ENCODE measurements at regions not wholly inside any gene's neighbourhood (a gene's known extent, or its start where the extent isn't known, plus 50 kb on each side); places are given as distances from the start of the nearest gene placed in this dataset.

DNA sequence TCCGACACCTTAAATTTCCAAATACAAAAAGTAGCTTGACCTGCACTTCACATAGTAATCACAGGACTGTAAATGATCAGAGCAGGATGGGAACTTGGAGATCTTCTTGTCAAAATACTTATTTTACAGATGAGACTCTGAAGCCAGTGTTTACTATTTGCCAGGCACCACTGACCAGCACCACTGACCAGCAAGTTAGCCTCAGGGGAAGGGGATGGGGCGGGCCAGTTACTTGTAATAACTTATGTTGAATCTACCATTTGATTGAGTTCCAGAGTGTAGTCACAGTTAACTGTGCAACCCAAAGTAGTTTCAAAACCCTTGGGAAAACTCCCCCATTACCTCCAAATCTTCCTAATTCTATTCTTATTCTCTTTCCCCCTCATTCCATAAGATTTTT is 278.4 kb downstream of the PCNX1 start:
- no peak for TF ChIP-seq RNF2 (IDR thresholded peaks at IDR 0.05)
- no peak for TF ChIP-seq ZBTB7A (IDR thresholded peaks at IDR 0.05; ENCODE audit: borderline replicate concordance, control insufficient read depth, low read depth, low read length)
- no peak for TF ChIP-seq FOXA1 (IDR thresholded peaks at IDR 0.05; ENCODE audit: borderline replicate concordance)
- no peak for TF ChIP-seq MXI1 (IDR thresholded peaks at IDR 0.05; ENCODE audit: low read depth, low read length)
- no peak for TF ChIP-seq TAF1 (IDR thresholded peaks at IDR 0.05; ENCODE audit: control insufficient read depth, extremely low read depth, insufficient read depth, low read length, severe bottlenecking)
- TF ChIP-seq, protein P1, sequence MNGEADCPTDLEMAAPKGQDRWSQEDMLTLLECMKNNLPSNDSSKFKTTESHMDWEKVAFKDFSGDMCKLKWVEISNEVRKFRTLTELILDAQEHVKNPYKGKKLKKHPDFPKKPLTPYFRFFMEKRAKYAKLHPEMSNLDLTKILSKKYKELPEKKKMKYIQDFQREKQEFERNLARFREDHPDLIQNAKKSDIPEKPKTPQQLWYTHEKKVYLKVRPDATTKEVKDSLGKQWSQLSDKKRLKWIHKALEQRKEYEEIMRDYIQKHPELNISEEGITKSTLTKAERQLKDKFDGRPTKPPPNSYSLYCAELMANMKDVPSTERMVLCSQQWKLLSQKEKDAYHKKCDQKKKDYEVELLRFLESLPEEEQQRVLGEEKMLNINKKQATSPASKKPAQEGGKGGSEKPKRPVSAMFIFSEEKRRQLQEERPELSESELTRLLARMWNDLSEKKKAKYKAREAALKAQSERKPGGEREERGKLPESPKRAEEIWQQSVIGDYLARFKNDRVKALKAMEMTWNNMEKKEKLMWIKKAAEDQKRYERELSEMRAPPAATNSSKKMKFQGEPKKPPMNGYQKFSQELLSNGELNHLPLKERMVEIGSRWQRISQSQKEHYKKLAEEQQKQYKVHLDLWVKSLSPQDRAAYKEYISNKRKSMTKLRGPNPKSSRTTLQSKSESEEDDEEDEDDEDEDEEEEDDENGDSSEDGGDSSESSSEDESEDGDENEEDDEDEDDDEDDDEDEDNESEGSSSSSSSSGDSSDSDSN (IDR thresholded peaks at IDR 0.05; ENCODE audit: borderline replicate concordance in 1 of 2, low read depth in 2 of 2, low read length in 2 of 2): no peak
- no peak for TF ChIP-seq EP300 (IDR thresholded peaks at IDR 0.05; ENCODE audit: low read length)
- TF ChIP-seq PTBP1 (IDR thresholded peaks at IDR 0.05; ENCODE audit: low read depth, low read length): no peak
- no peak for TF ChIP-seq ZNF239 (CRISPR knock-in tag; IDR thresholded peaks at IDR 0.05)
- no peak for TF ChIP-seq ATF1 (CRISPR knock-in tag; IDR thresholded peaks at IDR 0.05)
- TF ChIP-seq ATF1 (tag; IDR thresholded peaks at IDR 0.05): no peak
- TF ChIP-seq, protein P2, sequence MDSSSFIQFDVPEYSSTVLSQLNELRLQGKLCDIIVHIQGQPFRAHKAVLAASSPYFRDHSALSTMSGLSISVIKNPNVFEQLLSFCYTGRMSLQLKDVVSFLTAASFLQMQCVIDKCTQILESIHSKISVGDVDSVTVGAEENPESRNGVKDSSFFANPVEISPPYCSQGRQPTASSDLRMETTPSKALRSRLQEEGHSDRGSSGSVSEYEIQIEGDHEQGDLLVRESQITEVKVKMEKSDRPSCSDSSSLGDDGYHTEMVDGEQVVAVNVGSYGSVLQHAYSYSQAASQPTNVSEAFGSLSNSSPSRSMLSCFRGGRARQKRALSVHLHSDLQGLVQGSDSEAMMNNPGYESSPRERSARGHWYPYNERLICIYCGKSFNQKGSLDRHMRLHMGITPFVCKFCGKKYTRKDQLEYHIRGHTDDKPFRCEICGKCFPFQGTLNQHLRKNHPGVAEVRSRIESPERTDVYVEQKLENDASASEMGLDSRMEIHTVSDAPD (CRISPR knock-in tag; IDR thresholded peaks at IDR 0.05): no peak

Data from K562 (cell line).